ENCODE measurements at regions not wholly inside any gene's neighbourhood (a gene's known extent, or its start where the extent isn't known, plus 50 kb on each side); places are given as distances from the start of the nearest gene placed in this dataset.
A peak's percentile ranks its signal among the peaks of the same experiment; 100 is the strongest.

GRCh38 chr14:96931751-96932150 is 134.6 kb downstream of the VRK1 start:
- no peak for DNase-seq

GRCh38 chr14:96934638-96935330 is 137.6 kb downstream of the VRK1 start:
- DNase-seq: no peak

GRCh38 chr14:96938946-96939345 is 141.8 kb downstream of the VRK1 start:
- no peak for DNase-seq

- DNase-seq: no peak
Observed at GRCh38 chr14:96940009-96940408, 142.8 kb downstream of the VRK1 start.

- no peak for DNase-seq
Observed at GRCh38 chr14:96944297-96944696, 147.1 kb downstream of the VRK1 start.

- DNase-seq: no peak
Observed at GRCh38 chr14:96945721-96946120, 148.5 kb downstream of the VRK1 start.

GRCh38 chr14:96949594-96949993 is 152.4 kb downstream of the VRK1 start:
- DNase-seq: no peak

- DNase-seq: no peak
Observed at GRCh38 chr14:96951511-96951910, 154.3 kb downstream of the VRK1 start.

GRCh38 chr14:96953087-96953874 is 156.1 kb downstream of the VRK1 start:
- DNase-seq: no peak

GRCh38 chr14:96953875-96954185 is 156.6 kb downstream of the VRK1 start:
- no peak for DNase-seq

GRCh38 chr14:96956464-96957239 is 159.5 kb downstream of the VRK1 start:
- no peak for DNase-seq

- no peak for DNase-seq
Observed at GRCh38 chr14:96958057-96958456, 160.9 kb downstream of the VRK1 start.

GRCh38 chr14:96959992-96960391 is 162.8 kb downstream of the VRK1 start:
- DNase-seq: no peak

GRCh38 chr14:96960598-96961116 is 163.5 kb downstream of the VRK1 start:
- DNase-seq: no peak

GRCh38 chr14:96961895-96962294 is 164.7 kb downstream of the VRK1 start:
- no peak for DNase-seq

GRCh38 chr14:96962337-96962736 is 165.2 kb downstream of the VRK1 start:
- DNase-seq: no peak

GRCh38 chr14:96964726-96965415 is 167.7 kb downstream of the VRK1 start:
- no peak for DNase-seq

- DNase-seq: no peak
Observed at GRCh38 chr14:96965885-96966595, 168.9 kb downstream of the VRK1 start.

GRCh38 chr14:96975116-96975515 is 177.9 kb downstream of the VRK1 start:
- DNase-seq: no peak

- peak; percentile 17 for DNase-seq
Observed at GRCh38 chr14:96978525-96979272, 181.5 kb downstream of the VRK1 start.

- DNase-seq: no peak
Observed at GRCh38 chr14:96979611-96980074, 182.5 kb downstream of the VRK1 start.
